ENCODE measurements at regions not wholly inside any gene's neighbourhood (a gene's known extent, or its start where the extent isn't known, plus 50 kb on each side); places are given as distances from the start of the nearest gene placed in this dataset.
"Not testable (repeated sequence)": the region's sequence is repeated elsewhere in the genome, so short reads cannot be mapped to it uniquely, and the experiment has no call there.

DNA sequence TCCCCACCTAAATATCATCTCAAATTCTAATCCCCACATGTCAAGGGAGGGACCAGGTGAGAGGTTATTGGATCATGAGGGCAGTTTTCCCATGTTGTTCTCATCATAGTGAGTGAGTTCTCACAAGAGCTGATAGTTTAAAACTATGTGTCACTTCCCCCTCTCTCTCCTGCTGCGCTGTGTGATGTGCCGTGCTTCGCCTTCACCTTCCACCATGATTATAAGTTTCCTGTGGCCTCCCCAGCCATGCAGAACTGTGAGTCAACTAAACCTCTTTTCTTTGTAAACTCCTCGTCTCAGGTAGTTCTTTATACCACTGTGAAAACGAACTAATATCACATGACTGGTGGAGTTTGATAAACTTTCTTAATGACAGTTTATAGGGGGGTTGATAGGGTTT lies 839.5 kb downstream of the TMEM121 start:
- ATAC-seq (ENCODE audit: poor library complexity); intact Hi-C loops (cut with DNase I); DNase-seq: not testable (repeated sequence)

DNA sequence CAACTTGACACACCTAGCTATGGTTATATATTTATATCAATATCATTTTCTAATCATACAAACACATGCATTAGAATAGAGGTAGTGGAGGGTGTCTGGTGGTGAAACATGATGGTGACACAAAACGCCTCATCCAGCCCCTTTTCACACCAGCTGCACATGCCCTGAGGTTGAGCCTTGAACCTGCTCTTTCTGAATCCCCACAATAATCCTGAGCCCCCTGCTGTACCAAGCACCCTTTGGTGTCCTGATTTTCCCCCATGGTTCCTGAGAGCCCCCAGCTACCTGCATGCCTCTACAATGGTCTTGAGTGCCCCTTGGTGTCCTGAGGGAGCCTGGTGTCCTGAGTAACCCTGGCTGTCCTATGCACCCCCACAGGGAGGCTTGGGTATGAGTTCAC lies 840.6 kb downstream of the TMEM121 start:
- intact Hi-C loops (cut with DNase I); ATAC-seq (ENCODE audit: poor library complexity); DNase-seq: not testable (repeated sequence)

DNA sequence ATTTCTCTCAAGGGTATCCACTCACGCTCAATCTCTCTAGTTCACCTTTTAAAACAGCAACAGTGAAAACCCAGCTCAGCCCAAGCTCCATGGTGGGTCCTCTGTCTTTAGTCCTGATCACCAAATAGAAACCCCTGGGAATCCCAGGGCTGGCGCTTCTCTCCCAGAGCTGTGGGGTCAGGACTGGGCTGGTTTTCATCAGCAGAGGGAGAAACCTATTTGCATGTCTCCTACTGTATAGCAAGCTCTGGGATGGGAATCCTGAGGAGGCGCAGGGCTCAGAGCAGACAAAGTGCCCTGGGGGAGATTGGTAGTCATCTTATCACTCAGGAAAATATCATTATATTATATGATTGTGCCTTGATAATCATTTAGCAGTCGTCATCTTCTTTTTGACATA lies 843.1 kb downstream of the TMEM121 start:
- ATAC-seq (ENCODE audit: poor library complexity); DNase-seq; intact Hi-C loops (cut with DNase I): not testable (repeated sequence)

DNA sequence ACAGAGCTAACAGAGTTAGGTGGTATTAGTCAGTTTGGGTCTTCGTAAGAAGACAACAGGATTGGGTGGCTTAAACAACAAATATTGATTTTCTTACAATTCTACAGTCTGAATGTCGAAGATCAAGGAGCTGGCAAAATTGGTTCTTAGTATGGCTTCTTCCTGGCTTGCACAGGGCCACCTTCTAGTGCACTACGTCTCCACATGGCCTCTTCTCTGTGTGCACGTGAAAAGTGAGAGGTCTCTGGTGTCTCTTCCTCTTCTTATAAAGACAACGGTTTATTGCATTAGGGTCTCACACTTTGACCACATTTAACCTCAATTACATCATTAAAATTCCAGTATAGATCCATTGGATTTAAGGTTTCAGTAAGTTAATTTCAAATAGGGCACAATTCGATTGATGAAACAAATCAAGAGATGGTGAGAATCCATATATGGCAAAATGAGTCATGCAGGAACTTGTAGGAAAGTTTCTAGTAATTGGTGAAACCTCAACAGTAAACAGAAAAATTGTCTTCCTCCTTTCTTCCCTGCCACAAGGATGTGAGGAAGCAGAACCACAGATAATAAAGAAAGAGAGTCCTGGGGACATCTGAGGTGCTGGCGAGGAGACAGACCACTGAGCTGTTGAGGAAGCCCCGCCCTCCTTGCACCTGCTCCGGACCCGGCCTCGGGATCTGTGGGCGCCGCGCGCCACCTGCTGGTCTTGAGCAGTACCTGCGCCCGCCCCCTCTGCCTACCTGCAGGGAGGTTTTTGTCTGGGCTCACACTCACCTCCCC lies 846.7 kb downstream of the TMEM121 start:
- ATAC-seq (ENCODE audit: poor library complexity) (no peak), DNase-seq (peak; percentile 63)
- intact Hi-C loops (cut with DNase I), result no loop called here

DNA sequence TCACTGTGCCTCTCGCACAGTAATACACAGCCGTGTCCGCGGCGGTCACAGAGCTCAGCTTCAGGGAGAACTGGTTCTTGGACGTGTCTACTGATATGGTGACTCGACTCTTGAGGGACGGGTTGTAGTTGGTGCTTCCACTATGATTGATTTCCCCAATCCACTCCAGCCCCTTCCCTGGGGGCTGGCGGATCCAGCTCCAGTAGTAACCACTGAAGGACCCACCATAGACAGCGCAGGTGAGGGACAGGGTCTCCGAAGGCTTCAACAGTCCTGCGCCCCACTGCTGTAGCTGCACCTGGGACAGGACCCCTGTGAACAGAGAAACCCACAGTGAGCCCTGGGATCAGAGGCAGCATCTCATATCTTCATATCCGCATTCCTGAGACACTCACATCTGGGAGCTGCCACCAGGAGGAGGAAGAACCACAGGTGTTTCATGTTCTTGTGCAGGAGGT lies 847.3 kb downstream of the TMEM121 start:
- intact Hi-C loops (cut with DNase I); ATAC-seq (ENCODE audit: poor library complexity); DNase-seq: not testable (repeated sequence)

DNA sequence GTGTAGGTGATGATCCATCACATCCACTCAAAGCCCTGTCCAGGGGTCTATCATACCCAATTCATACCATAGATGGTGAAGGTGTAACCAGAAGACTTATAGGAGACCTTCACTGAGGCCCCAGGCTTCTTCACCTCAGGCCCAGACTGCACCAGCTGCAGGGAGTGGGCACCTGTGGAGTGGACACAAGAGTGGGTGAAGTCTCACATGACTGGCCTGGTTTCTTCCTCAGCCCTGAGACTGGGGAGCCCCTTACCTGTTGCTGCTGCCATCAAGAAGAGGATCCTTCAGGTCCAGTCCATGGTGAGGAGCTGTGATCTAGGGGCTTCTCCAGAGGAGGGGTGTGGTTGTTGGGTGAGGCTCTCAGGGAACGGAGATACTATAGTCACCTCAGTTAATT lies 851.0 kb downstream of the TMEM121 start:
- intact Hi-C loops (cut with DNase I), result no loop called here
- no peak for ATAC-seq (ENCODE audit: poor library complexity)
- no peak for DNase-seq

DNA sequence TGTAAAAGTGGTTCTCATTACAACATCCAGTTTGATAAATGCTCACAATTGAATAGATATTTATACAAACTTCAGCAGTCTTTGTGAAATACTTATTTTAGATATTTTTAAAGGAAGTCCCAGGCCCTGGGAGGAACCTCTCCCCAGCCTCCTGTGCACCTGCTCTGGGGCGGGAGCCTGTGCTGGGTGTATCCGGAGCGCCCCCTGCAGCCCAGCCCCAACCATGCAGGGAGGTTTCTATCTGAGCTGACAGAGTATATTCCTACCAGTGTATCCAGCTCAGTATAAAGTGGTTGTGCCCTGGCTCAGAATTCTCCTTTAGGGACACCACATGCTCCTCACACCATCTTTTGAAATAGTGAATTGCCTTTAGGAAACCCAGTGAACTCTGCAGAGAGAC lies 851.8 kb downstream of the TMEM121 start:
- DNase-seq (no peak), ATAC-seq (ENCODE audit: poor library complexity) (no peak)
- intact Hi-C loops (cut with DNase I), result no loop called here

DNA sequence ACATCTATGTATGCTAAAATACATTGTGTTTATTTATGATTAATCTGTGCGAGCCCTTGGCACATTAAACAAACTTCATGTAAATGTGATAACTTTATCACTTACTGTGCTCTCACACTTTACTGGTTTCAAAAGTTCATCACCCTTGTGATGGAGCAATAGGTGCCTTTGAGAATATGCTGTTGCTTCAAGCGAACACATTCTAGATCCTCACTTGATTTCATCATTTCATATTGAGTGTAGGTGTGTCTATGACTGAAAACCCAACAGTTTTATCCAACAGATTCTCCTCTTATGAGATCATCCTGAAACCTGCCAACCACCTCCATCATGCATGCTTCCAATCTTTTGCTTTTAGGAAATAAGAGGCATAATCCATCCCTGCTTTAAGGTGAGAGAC lies 854.4 kb downstream of the TMEM121 start:
- intact Hi-C loops (cut with DNase I), result no loop called here
- no peak for DNase-seq
- no peak for ATAC-seq (ENCODE audit: poor library complexity)

DNA sequence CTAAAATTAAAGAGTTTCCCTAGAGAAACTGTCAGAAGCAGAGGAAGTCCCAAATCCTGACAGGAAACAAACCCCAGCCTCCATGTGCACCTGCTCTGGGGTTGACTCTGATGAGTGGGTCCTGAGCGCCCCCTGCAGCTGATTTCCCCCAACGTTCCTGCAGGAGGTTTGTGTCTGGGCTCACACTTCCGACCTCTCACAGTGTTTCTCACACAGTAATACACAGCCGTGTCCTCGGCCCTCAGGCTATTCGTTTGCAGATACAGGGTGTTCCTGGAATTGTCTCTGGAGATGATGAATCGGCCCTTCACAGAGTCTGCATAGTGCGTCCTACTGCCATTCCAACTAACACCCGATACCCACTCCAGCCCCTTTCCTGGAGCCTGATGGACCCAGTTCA lies 862.8 kb downstream of the TMEM121 start:
- intact Hi-C loops (cut with DNase I); ATAC-seq (ENCODE audit: poor library complexity); DNase-seq: not testable (repeated sequence)

DNA sequence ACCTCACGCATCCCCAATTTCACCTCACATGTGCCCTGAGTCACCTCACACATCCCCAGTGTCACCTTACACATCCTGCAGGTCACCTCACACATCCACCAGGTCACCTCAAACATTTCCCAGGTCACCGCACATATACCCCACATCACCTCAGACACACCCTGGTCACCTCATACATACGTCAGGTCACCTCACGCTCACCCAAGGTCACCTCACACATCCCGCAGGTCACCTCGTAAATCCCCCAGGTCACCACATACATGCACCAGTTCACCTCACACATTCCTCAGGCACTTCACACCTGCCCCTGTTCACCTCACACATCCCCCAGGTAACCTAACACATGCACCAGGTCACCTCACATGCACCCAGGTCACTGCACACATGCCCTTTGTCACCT lies 864.0 kb downstream of the TMEM121 start:
- ATAC-seq (ENCODE audit: poor library complexity), result no peak
- intact Hi-C loops (cut with DNase I), result no loop called here
- no peak for DNase-seq

DNA sequence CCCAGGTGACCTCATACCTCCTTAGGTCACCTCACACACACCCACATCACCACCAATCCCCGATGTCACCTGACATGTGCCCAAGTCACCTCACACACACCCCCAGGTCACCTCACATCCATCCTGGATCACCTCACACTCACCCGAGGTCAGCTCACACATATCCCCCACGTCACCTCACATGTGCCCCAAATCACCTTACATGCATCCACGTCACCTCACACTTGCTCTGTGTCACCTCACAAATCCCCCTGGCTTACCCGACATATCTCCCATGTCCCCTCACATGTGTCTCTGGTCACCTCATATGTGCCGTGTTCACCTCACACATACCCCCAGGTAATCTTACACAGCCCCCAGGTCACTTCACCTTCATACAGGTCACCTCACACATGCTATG lies 864.6 kb downstream of the TMEM121 start:
- DNase-seq, result no peak
- no peak for ATAC-seq (ENCODE audit: poor library complexity)
- intact Hi-C loops (cut with DNase I), result no loop called here

DNA sequence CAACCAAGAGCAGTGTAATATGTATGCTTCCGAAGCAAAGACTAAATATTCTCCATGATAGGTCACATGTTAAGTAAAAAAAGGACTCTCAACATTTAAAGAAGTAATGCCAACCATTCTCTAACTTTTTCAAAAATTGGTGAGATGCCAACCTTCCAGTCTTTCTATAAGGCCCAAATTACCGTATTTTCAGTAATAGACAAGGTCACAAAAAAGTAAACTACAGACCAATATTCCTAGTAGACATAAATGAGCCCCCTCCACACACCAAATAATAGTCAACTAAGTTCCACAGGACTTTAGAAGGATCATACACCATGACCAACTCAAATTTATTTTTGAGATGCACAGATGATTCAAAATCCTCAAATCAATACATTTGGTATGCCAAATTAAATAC lies 867.4 kb downstream of the TMEM121 start:
- no peak for ATAC-seq (ENCODE audit: poor library complexity)
- intact Hi-C loops (cut with DNase I), result no loop called here
- no peak for DNase-seq

DNA sequence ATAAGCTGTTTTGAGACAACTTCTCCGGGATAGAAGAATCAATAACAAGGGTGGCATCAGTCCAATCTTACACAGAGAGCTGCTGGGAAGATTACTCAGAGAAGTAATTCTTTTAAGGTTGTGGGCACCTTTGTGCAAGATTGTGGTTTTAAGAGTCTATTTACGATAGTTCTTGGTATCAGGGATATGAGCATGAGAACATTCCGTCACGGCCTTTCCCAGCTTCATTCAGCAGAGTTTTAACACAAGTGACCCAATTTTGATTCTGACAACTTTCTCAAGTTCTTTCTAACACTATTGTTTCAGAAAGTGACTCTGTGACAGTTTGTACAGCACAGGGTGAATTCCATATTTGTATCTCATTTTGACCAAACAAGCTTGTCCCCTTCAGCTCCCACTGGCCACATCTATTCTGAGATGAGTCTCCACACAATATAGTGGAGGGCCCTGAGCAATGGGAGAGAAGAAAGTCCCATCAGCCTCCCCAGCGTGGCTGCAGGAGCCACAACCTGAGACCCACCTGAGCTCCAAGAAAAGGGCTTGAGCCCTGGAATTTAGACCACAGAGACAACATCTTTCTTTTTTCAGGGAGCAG lies 869.2 kb downstream of the TMEM121 start:
- intact Hi-C loops (cut with DNase I), result no loop called here
- DNase-seq (no peak), ATAC-seq (ENCODE audit: poor library complexity) (no peak)

DNA sequence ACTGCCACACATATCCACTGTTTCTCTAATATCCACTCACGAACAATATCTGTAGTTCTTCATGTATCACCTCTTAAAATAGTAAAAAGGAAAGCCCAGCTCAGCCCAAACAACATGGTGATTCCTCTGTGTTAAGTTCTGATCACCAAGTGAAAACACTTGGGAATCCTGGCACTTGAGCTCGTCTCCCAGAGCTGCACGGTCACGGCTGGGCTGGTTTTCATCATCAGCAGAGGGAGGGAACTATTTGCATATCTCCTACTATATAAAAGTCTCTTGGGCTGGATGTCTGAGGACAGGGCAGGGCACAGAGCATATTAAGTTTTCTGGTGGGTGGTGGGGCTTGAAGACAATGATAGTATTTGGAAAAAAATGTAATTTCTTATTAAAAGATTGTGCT lies 870.6 kb downstream of the TMEM121 start:
- intact Hi-C loops (cut with DNase I), result no loop called here
- ATAC-seq (ENCODE audit: poor library complexity) (no peak), DNase-seq (no peak)

DNA sequence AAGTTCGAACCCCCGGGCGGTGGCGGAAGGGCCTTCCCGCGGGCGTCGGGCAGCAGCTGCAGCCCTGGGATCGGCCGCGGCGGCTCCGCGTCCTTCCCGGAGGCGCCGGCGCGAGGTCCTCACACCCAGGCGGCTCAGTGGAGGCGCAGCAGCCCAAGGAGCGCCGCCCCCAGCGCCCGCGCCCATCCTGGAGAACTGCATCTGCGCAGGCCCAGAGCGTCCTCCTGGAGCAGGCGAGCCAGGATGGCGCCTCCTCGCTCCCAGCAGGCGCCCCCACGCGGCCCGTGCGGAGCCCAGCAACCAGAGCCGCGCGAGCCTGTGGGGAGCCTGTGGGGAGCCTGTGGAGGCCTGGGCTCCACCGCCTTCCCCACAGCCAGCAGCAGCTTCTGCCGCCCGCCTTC lies 872.5 kb downstream of the TMEM121 start:
- DNase-seq; ATAC-seq (ENCODE audit: poor library complexity); intact Hi-C loops (cut with DNase I): not testable (repeated sequence)

DNA sequence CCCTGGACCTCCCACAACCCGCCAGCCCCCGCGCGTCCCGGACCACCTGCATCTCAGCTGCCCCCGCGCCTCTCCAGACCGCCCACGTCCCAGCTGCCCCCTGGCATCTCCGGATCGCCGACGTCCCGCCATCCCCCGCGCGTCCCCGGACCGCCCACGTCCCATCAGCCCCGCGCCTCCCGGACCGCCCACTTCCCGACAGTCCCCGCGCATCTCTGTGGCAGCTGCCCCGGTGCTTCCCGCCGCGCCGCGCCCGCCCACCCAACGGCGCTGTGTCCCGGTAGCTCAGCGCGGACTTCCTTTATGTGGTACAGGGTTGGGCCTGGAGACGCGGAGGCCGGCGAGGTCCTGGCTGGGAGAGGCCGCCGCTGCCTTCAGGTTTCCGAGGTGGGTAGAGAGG lies 874.9 kb downstream of the TMEM121 start:
- ATAC-seq (ENCODE audit: poor library complexity); DNase-seq; intact Hi-C loops (cut with DNase I): not testable (repeated sequence)

DNA sequence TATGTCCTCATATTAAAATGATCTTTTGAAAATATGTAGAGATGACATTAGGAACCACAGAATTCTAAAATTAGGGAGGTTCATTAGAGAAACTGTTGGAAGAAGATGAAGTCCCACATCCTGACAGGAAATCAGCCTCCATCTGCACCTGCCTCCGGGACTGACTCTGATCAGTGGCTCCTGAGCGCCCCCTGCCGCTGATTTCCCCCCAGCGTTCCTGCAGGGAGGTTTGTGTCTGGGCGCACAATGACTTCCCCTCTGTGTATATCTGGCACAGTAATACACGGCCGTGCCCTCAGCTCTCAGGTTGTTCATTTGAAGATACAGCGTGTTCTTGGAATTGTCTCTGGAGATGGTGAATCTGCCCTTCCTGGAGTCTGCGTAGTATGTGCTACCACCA lies 883.8 kb downstream of the TMEM121 start:
- ATAC-seq (ENCODE audit: poor library complexity); intact Hi-C loops (cut with DNase I); DNase-seq: not testable (repeated sequence)

DNA sequence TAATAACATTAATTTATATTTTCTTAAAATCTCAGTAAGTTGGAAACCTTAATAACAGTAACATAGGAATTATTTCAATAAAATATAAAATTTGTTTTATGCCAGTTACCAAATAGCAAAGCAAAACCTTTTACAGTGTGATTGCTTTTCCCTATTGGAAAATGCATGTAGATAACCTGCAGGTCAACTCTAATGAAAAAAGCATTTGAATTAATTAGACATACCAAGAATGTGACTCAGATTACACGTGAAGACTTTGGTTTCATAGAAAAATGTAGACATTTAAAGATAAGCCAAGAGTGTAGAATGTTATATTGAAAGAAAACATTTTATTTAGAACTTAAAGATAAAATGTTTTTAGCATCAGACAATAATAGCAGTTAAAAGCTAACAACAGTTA lies 888.1 kb downstream of the TMEM121 start:
- intact Hi-C loops (cut with DNase I), result no loop called here
- DNase-seq (no peak), ATAC-seq (ENCODE audit: poor library complexity) (no peak)

DNA sequence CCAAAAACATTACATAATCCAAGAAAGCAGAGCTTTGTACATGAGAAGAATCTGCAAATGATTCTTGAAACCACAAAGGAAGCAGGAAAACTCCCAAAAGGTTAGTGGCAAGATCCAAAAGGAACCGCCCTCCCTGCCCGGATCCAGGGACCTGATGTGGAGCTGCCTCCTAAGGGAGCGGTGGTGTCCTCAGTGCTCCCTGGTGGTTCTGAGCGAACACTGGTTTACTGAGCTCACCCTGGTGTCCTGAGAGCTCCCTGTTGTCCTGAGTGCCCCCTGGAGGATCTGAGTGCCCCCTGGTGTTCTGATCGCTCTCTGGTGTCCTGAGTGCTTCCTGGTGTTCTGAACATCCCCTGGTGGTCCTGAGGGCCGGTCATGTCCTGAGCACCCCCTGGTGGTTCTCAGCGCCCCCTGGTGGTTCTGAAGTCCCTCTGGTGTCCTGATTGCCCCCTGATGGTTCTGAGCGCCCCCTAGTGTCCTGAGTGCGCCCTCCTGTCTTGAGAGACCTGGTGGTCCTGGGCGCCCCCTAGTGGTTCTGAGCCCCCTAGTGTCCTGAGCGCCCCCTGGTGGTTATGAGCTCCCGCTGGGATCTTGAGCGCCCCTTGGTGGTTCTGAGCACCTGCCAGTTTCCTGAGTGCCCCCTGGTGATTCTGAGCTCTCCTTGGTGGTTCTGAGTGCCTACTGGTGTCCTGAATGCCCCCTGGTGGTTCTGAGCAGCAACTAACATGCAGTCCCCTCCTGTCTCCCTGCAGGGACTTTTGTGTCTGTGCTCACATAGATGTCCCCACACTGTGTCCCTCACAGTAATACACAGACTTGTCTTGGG lies 891.1 kb downstream of the TMEM121 start:
- no peak for ATAC-seq (ENCODE audit: poor library complexity)
- peak; percentile 71 for DNase-seq
- intact Hi-C loops (cut with DNase I), result no loop called here

Measured in Right ventricle myocardium superior (tissue), 1 donor.